Esophagus muscularis mucosa (tissue), 3 donors: ENCODE measurements at regions not wholly inside any gene's neighbourhood (a gene's known extent, or its start where the extent isn't known, plus 50 kb on each side); places are given as distances from the start of the nearest gene placed in this dataset.

ENCODE experiments used
- POLR2A ChIP-seq: fragments of 450-650 bp; IDR thresholded peaks from one replicate; pipeline ENCODE4 v1.6.1; 2017; ENCODE audit warnings: antibody characterized with exemption, moderate library complexity, mild to moderate bottlenecking, low read depth
- TF ChIP-seq, protein P1 (sequence below), 3 experiments: fragments of 200-600 bp in 2 of 3; fragments of 450-650 bp in 1 of 3; sonication (generic) in 2 of 3; IDR thresholded peaks; one replicate each; pipeline ENCODE4 v1.5.1; 2017 to 2019; ENCODE audit warnings: antibody characterized with exemption in 3 of 3, mild to moderate bottlenecking in 2 of 3, moderate library complexity in 1 of 3

DNA sequence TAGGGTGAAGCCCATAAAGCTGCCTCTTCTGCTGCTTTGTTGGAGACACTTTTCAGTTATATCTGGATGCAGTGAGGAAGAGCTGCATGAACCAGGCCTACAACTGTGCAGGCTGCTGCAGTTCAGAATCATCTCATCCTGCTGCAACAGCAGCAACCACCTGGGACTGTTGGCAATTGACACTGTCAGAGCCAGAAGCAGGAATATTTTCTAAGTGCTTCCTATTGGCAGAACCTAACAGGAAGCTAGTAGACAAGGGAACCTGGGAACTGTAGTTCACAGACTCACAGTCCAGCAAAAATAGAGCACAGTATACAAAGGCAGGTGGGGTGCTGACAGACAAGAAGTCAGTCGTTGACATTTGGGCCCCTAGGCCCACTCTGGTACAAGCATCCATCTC, 452.9 kb upstream of the SPRED2 start:
- no peak for TF ChIP-seq POLR2A
- TF ChIP-seq, protein P1, sequence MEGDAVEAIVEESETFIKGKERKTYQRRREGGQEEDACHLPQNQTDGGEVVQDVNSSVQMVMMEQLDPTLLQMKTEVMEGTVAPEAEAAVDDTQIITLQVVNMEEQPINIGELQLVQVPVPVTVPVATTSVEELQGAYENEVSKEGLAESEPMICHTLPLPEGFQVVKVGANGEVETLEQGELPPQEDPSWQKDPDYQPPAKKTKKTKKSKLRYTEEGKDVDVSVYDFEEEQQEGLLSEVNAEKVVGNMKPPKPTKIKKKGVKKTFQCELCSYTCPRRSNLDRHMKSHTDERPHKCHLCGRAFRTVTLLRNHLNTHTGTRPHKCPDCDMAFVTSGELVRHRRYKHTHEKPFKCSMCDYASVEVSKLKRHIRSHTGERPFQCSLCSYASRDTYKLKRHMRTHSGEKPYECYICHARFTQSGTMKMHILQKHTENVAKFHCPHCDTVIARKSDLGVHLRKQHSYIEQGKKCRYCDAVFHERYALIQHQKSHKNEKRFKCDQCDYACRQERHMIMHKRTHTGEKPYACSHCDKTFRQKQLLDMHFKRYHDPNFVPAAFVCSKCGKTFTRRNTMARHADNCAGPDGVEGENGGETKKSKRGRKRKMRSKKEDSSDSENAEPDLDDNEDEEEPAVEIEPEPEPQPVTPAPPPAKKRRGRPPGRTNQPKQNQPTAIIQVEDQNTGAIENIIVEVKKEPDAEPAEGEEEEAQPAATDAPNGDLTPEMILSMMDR (IDR thresholded peaks at IDR 0.05), result no peak
